Lower leg skin (tissue), 4 donors: ENCODE measurements at regions not wholly inside any gene's neighbourhood (a gene's known extent, or its start where the extent isn't known, plus 50 kb on each side); places are given as distances from the start of the nearest gene placed in this dataset.

Experiments used
- DNase-seq, 2 donors: peaks; one replicate each; pipeline ENCODE4 v3.0.0-alpha.2; 2019; ENCODE audit warnings: low spot score in 2 of 2
- H3K4me3 ChIP-seq: fragments of 200-600 bp; sonication (generic); 2 replicates; pipeline ENCODE4 v1.5.1; 2017; ENCODE audit warnings: mild to moderate bottlenecking, low read depth; ENCODE audit not compliant: poor library complexity, severe bottlenecking
- POLR2A ChIP-seq, 2 donors: fragments of 450-650 bp; IDR thresholded peaks; one replicate each; pipeline ENCODE4 v1.6.1; 2016 to 2017; ENCODE audit warnings: antibody characterized with exemption in 2 of 2, mild to moderate bottlenecking in 1 of 2, moderate library complexity in 1 of 2
- WGBS, 2 donors: methylation state at CpG; one replicate each; pipeline ENCODE4 v1.1.5; 2018; 5-methylcytosine and 5-hydroxymethylcytosine counted together
- intact Hi-C: fragments of 100-400 bp; cut with DNase I; formaldehyde crosslinking; loops from one replicate; pipeline ENCODE4 v1.15.0; 2023; ENCODE audit warnings: low total_unique reads
- TF ChIP-seq, protein P1 (sequence below), 3 donors: fragments of 450-650 bp; IDR thresholded peaks; one replicate each; pipeline ENCODE4 v1.5.1; 2016; ENCODE audit warnings: antibody characterized with exemption in 3 of 3, mild to moderate bottlenecking in 3 of 3, moderate library complexity in 2 of 3

DNA sequence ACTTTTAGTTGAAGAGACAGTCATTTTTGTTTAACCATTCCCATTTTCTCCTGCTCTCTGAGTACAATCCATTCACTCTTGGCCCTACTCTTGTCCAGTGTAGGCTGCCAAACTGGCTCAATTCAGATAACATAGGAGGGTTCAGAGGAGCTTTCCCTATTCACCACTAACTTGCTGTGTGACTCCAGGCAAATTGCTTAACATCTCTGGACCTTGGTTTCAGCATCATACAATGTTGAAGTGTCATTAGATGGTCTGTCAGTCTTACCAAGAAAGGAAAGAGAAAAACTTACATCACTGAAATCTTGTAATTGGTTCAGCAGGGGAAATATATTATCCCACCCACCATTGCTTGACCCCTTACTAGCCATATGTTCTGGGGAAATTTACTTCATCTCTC is 171.4 kb upstream of the MCHR2 start:
- intact Hi-C loops: no loop called here
- no peak overlapping the region for H3K4me3 ChIP-seq
- TF ChIP-seq POLR2A (IDR thresholded peaks at IDR 0.05): no peak
- TF ChIP-seq, protein P1, sequence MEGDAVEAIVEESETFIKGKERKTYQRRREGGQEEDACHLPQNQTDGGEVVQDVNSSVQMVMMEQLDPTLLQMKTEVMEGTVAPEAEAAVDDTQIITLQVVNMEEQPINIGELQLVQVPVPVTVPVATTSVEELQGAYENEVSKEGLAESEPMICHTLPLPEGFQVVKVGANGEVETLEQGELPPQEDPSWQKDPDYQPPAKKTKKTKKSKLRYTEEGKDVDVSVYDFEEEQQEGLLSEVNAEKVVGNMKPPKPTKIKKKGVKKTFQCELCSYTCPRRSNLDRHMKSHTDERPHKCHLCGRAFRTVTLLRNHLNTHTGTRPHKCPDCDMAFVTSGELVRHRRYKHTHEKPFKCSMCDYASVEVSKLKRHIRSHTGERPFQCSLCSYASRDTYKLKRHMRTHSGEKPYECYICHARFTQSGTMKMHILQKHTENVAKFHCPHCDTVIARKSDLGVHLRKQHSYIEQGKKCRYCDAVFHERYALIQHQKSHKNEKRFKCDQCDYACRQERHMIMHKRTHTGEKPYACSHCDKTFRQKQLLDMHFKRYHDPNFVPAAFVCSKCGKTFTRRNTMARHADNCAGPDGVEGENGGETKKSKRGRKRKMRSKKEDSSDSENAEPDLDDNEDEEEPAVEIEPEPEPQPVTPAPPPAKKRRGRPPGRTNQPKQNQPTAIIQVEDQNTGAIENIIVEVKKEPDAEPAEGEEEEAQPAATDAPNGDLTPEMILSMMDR (IDR thresholded peaks at IDR 0.05): no peak
- no peak for DNase-seq

DNA sequence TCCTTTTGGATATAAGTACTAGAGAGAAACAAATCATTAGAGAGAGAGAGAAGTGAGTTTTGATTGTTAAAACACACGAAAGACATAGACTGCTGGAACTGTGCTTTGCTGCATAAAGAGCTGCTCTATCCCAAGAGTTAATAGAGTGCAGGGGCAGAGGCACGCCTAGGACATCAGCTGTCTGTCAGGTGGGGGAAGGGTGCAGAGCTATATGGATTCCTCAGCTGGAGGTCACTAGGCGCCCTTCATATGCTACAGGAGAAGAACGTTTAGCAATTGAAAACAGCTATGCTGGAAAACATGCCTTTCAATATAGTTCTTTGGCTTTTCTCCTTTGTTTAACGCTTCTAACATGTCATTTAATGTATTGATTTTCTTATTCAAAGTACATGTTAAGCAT is 169.0 kb upstream of the MCHR2 start:
- WGBS, 2 donors: 46 to 55% methylated on average over 5 of the region's 5 CpGs
- intact Hi-C loops: no loop called here
- TF ChIP-seq POLR2A (IDR thresholded peaks at IDR 0.05): no peak
- TF ChIP-seq, protein P1 (IDR thresholded peaks at IDR 0.05): no peak
- DNase-seq: no peak
- H3K4me3 ChIP-seq: no peak overlapping the region

DNA sequence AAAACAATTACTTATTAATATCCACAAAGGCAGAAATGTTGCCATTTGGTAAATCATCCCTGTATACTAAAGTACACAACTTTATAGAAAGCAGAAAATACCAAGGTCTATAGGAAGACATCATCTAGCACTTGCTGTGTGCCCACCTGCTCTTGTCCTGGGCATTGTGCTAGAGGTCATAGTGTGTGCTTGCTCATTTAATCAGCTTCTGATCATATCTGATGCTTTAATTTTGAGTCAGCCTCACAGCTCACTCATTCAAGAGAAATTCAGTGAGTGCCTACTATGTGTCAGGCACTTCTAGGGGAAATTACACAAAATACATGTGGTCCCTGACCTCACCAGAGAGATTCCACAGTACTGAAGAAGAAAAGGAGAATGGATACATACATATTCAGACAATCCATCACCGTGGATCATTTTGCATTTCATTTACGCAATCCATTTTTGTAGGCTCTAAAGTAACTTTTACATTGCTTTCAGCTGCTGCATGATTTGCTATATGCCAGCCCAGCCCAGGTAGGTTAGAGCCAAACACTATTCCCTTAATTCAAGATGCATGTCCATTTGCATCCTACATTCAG is 167.9 kb upstream of the MCHR2 start:
- TF ChIP-seq, protein P1 (IDR thresholded peaks at IDR 0.05): no peak
- no peak for TF ChIP-seq POLR2A (IDR thresholded peaks at IDR 0.05)
- intact Hi-C loops: no loop called here
- 77 to 85% methylated on average over 2 of the region's 2 CpGs for WGBS, 2 donors
- no peak for DNase-seq
- H3K4me3 ChIP-seq: no peak overlapping the region

DNA sequence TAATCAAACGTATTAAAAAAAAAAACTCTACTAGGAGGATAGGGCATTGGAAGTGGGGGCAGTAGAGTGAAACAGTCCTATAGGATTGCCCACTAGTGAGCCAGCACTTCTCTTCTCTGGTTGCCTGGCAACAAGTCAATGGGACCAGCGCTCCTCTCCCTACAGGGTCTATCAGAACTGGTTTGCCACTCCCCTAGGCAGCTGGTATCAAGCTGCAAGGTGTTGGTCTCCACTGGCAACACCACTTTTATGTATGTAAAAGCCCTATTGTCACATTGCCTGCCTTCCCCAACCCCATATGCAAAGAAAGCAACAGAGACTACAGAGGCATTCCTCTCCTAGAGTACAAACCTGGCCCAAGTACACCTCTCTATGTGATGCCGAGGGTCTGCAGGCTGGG is 166.9 kb upstream of the MCHR2 start:
- intact Hi-C loops: no loop called here
- no peak overlapping the region for H3K4me3 ChIP-seq
- TF ChIP-seq POLR2A (IDR thresholded peaks at IDR 0.05): no peak
- TF ChIP-seq, protein P1 (IDR thresholded peaks at IDR 0.05): no peak
- DNase-seq: no peak
- WGBS, 2 donors: 68 to 74% methylated on average over 3 of the region's 3 CpGs

DNA sequence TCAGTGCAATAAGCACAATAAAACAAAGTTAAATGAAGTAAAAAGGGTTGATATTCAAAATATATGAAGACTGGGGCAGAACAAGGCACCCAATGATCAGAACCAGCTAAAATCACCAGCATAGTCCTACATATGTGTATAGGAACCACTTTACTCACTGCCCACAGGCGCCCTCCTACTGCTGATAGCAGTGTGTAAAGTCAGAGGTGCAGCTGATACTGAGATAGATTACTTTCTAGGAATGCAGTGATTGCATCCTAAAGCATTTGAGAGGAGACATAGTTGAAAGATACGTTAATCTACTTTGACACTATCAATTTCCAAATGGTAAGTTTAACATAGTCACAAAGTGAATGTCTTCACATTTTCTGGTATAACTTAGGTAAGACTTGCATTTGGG is 161.1 kb upstream of the MCHR2 start:
- 83 to 84% methylated on average over 2 of the region's 2 CpGs for WGBS, 2 donors
- no peak overlapping the region for H3K4me3 ChIP-seq
- DNase-seq: no peak
- intact Hi-C loops: no loop called here
- TF ChIP-seq, protein P1 (IDR thresholded peaks at IDR 0.05): no peak
- TF ChIP-seq POLR2A (IDR thresholded peaks at IDR 0.05): no peak

DNA sequence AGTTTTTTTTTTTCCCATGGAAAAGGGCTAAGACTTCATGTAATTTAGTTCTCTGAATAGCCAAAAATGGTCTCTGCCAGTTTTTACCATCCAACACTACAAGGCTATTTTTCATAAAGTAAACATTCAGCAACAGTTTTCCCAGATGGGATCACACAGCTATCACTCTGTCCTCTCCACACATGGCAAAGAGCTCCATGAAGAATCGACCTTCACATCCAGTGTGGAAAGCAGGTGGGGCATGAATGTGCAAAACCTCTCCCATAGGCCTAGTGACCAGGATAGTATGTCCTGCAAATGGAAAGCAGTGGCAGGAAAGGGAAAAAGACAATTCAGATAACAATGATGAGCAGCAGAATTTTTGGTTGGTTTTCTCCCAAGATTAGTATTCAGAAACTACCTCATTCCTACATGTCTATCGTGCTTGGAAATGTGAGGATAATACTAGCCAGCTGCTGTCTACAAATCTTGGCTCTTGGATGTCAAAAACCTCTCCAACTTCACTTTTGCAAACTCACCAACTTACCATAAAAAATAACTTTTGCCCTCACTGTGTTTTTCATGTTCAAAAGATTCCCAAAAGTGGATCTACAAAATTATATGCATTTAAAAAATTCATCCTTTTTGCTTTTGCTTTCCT is 159.7 kb upstream of the MCHR2 start:
- 49 to 51% methylated on average over 2 of the region's 2 CpGs for WGBS, 2 donors
- intact Hi-C loops: no loop called here
- no peak overlapping the region for H3K4me3 ChIP-seq
- no peak for DNase-seq
- TF ChIP-seq POLR2A (IDR thresholded peaks at IDR 0.05): no peak
- TF ChIP-seq, protein P1 (IDR thresholded peaks at IDR 0.05): no peak
